ENCODE measurements at regions not wholly inside any gene's neighbourhood (a gene's known extent, or its start where the extent isn't known, plus 50 kb on each side); places are given as distances from the start of the nearest gene placed in this dataset.
"Not testable (repeated sequence)": the region's sequence is repeated elsewhere in the genome, so short reads cannot be mapped to it uniquely, and the experiment has no call there.

DNA sequence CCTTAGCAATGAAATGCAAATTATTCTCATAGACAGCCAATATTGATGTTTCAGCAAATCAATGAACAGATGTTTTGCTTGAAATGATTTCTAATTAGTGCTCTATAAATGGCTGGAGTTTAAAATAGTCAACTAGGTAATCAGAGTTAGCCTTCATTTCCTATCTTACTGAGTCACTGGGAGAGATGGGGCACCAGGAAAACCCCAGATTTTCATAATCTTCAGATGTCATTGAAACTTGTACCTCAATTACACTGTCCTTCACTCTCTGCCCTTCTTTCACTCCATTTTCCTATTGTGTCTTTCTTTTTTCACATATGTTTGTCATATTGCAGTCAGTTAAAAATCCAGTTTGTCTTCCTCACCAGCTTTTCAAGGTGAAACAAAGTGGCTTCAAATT is 92.7 kb downstream of the C12orf75 start:
- no peak for DNase-seq

DNA sequence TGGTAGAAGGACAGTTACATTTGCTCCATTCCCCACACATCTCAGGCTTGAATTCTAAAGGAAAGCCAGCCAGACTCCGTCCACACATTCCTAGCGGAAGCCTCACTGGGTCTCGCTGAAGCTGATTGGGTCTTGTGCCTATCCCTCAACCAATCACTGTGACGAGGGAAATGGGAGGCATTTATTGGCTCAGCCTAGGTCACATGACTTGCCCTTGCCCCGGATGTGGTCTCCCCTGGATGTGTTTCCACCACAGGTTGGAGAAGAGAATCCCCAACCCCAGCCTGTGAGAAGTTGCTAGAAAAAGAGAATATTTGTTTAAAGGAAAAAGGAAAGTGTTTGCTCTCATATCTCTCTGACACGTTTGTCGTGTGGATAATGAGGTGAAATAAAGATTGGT is 93.4 kb downstream of the C12orf75 start:
- no peak for DNase-seq

DNA sequence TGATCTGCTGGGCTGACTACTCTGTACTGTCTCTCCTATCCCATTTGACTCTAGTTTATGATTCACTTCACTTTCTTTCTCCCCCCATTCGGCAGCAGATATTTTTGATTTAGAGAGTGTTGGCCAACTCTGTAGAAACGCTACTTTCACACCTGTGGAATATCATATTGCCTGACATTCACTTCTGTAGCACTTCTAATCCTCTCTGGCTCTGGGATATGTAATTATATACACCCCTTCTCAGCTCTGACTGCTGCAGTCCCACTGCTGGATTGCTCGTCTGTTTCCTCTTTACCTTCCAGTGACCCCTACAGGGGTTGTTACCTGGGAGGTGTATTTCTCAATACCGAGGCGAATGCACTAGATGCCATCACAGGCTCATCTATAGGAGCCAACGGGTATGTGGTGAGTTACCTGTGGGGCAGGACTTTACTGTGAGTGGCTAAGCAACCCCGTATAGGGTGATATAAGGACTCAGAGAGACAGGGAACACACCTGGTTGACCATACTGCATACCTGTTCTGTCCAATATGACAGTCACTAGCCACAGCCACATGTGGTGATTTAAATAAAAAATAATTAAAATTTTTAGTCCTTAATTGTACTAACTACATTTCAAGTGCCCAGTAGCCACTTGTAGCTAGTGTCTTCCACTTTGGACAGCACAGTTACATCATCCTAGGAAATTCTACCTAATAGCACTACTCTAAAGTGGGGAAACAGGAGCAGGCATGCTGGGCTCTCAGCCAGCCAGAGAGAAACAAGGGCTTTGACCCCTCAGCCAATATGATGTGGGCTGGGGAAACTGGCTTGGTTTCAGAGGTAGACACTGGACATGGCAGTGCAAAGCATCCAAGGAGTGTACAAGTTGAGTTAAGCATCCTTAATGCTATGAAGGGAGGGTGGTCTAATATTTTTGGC is 95.0 kb downstream of the C12orf75 start:
- DNase-seq = no peak

DNA sequence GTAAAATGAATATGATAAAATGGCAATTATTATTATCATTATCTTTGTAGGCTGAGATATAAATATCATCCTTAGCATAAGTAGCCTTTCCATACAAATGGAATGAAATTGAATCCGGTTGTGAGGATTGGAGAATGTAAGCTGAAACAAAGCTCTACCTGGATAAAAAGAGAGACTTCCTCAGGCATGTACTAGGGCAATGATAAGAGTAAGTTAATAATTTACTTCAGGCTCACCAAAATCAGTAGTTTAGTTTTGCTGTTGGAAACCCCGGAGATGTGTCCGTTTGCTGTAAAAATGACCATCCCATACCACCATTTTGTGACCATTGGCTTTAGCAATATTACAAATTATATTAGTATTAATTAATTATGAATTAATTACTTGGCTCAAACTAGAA is 96.3 kb downstream of the C12orf75 start:
- DNase-seq = no peak

DNA sequence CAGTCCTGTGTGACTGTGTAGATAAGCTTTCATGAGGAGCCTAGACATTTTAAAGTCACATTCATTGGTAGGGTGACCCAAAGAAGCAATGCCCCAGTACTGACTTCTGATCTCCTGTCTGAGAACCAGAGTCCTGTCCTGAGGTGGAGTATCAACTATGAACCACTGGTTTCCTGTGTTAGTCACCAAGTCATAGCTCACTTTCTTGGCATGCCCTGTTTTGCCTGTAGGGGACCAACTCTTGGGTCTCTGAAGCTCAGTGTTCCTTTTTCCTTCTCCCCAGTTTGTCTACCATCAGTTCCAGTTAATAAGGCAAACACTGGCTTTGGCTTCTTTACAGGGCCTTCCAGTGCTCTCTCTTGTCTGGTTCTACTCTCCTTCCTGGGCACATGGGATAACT is 97.4 kb downstream of the C12orf75 start:
- DNase-seq = peak; percentile 20

DNA sequence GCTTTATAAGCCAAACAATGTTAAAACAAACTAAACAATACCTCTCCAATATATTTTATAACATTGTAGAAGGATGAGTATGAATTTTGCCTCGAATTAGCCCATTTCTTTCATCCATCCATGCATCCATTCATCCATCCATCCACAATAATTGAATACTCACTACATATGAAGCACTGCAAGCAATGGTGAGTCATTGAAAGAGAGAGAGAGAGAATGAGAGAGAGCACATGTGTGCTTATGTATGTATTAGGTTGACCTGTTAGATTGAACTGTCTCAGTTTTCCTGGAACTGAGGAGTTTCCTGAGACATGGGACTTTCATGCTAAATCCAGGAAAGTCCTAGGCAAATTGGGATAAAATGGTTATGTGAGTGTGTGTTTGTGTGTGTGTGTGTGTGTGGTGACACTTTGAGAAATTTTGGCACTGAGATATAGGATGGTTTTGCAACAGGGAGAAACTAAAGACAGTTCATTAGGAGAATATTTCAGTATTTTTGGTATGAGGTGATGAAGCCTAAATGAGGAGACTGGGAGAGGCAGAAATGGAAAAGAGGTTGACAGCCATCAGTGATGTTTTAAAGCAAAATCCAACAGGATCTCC is 98.4 kb downstream of the C12orf75 start:
- no peak for DNase-seq

DNA sequence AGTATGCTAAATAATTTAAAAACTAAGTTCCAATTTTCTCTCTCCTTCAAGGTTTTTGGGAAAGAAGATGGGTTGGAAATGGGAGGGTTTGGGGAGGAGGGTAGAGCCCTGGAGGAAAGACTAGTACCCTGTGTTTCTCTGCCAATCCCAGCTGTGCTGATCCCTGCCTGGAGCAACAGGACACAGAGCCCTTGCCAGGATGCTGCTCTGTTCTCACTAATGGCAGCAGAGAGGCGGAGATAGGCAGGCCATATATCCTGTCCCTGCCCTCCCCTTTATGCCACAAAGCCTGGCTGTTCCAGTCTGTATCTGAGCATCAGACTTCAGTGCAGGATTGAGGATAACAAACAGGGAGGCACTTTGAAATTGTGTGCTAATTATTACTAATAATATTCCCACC is 99.0 kb downstream of the C12orf75 start:
- no peak for DNase-seq

DNA sequence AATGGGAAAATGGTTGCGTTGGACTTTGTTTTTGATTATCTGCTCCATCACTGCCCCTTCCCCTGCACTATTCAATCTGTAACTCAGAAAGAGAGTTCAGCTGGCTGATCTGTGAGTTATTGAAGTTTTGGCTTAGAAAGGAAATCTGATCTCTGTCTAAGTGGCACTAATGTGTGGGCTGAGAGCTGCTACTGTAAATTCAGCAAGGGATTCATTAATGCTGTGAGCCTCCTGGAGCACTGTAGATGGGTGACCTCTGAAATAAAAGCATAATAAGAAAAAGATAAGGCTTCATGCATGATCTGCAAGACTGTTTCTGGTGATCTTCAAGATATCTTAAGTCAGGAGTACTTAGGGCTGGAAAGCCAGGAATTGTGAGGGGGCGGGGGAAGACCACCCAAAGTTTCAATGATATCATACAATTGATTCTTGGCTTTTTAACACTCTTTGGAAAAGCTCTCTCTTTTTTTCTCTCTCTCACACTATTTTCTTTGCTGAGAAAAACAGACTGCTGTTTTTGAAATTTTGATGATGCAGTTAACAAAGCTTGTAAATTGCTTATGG is 101.1 kb downstream of the C12orf75 start:
- no peak for DNase-seq

DNA sequence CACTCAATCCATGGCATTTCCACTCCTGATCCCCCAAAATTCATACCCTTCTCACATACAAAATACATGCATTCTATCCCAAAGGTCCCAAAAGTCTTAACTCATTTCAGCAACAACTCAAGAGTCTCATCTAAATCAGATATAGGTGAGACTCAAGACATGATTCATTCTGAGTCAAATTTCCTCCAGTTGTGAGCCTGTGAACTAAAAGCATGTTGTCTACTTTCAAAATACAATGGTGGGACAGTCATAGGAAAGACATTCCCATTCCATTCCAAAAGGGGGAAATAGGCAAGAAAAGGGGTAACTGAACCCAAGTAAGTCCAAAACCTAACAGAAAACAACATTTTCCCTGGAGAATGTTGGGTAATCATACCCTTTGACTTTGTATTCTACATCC is 103.3 kb downstream of the C12orf75 start:
- peak; percentile 71 for DNase-seq

DNA sequence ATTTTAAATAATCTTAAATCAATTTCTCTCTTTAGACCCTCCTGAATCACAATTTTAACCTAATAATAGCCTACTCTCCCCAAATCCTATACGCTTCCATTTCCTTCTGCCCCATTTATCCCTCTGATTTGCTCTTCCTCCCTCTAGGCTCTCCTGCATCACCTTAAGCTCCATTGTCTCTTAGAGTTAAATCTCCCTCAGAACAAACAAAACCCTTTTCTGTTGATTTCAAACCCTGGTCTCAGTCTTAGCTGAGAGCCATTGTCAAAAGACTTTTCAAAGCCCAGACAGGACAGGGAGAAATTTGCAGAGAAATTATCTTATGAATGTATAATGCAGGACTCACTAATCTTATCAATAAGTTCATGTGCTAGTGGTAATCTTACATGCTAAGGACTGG is 106.1 kb downstream of the C12orf75 start:
- no peak for DNase-seq

DNA sequence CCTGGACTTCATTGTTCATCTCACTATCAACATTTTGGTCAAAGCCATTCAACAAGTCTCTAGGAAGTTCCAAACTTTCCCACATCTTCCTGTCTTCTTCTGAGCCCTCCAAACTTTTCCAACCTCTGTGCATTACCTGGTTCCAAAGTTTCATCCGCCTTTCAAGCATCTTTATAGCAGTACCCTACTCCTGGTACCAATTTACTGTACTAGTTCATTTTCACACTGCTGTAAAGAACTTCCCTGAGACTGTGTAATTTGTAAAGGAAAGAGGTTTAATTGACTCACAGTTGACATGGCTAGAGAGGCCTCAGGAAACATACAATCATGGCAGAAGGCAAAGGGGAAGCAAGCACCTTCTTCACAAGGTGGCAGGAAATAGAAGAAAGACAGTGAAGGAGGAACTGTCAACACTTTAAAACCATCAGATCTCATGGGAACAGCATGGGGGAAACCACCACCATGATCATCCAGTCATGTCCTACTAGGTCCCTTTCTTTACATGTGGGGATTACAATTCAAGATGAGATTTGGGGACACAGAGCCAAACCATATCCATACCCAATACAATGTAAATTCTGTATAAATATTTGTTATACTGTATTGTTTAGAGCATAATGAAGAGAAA is 109.7 kb downstream of the C12orf75 start:
- no peak for DNase-seq

DNA sequence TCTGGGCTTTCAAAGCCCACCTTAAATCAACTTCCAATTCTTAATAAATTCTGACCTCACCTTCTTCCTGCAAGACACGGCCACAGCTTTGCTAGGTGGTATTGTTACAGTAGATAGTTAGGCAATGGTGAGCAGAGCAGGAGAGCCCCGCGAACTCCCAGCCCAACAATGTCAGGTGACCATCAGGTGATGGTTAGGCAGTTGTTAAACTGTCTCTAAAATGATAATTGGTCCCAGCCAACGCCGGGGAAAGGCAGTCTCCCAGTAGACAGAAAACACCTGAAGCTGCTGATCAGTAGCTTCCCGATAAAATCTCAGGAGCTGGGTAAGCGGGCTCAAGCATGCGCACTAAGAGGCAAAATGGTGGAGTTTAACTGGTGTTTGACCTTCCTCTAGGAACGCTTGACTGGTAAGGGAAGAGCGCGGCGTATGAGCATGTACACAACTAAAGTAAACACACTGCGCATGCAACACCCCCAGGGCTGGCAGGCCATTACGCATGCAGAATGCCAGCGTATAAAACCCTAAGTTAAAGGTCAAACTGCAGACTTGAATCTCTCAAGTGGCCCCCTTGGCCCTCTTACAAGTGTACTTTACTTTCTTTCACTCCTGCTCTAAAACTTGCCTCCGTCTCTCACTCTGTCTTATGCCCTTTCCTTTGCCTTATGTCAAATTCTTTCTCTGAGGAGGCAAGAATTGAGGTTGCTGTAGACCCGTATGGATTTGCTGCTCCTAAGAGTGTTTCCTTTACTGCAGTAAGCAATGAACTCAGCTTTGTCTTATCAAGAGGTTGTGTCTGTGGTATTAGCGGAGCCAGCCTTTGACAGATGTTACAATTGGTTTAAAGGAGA is 113.5 kb downstream of the C12orf75 start:
- peak; percentile 72 for DNase-seq

DNA sequence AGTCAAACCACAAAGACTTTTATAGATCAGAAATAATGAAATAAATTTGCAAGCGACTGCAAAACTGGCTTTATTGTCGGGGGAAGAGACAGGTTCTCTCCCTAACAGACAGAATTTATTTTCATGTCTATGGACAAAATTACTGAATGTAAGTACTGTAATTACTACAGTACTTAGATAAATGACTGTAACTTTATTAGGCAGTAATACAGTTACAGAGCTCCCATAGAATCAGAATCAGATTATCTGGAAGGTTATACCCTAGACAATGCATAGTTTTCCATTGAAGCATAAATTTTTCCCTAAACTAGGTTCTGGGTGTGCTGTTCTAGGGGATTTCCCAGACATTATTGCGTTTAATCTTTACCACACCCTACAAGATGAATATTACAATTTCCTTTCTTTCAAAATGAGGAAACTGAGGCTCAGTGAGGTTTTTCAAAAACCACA is 114.2 kb downstream of the C12orf75 start:
- DNase-seq = peak; percentile 66

DNA sequence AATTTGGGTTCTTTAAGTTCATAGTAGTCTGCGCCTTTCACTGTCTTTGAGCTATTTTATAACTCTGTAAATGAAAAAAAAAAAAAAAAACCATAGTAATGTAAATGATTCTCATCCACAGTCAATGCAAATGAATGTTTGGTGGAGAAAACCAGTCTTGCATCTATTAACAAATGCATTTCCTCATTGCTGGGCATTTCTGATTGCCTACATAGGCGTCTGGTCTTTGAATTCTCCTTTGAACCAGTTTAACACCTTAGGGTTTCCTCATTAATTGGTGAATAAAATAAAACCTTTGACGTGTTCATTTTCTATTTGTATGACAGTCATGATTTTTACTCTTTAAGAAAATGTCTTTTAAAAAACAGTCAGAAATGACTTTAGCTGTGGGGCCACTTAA is 114.8 kb downstream of the C12orf75 start:
- DNase-seq = no peak

DNA sequence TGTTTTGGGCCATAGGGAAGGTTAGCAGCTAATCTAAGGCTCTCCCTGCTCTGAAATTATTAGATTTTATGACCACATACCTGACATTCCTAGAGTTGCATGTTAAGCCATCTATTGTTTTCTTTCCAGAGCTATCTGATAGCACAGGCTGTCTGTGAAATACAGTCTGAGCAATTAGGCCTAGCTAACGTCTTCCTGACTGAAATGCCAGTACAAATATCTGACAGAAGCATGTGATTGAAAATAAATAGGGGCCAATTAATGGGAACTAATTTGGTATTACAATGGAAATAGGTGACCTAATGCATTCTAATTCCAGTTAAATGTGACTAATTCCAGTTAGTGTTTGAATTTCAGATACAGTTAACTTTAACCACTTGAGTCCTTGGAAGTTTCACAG is 115.2 kb downstream of the C12orf75 start:
- DNase-seq = peak; percentile 83

DNA sequence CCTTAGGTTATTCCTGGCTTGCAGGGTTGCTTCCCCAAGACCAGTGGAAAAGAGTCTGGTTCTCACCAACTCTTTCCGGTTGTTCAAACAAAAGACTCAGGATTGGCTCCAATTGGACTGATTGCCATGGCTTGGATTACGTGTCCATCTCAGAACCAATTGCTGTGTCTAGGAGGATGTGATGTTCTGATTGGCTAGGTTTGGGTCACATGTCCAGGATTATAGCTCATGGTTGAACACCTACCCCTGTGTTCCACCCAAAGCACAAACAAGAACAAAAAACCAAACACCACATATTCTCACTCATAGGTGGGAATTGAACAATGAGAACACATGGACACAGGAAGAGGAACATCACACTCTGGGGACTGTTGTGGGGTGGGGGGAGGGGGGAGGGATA is 116.0 kb downstream of the C12orf75 start:
- DNase-seq = not testable (repeated sequence)

DNA sequence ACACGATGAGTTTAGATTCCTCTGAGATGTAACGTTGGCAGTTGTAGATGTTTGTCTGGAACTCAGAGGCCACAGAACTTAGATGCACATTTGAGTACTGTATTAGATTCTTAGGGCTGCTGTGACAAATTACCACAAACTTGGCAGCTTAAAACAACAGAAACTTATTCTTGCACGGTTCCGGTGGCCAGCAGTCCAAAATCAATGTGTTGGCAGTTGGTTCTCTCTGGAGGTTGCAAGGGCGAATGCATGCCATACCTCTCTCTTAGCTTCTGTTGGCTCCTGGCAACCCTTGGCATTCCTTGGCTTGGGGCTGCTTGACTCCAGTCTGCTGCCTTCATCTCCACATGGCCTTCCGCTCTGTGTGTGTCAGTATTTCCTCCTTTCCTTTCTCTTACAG is 118.9 kb downstream of the C12orf75 start:
- DNase-seq = no peak

DNA sequence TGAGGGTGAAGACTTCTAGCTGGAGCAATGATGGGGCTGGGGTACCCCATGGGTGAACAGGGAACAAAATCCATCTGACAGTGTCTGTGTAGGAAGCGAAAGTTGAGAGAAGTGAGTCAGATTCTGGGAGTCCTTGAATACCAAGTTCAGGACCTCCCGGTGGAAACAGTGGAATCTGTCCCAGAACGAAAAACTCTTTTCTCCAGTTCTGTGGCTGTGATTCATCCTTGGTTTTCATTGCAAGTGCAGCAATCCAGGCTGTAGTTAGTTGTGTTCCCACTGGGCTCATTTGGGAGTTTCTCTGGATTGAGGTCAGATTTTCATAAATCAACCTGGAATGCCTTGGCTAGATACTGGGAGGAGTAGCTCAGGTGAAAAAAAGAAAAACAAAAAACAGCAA is 120.7 kb downstream of the C12orf75 start:
- DNase-seq = peak; percentile 89

DNA sequence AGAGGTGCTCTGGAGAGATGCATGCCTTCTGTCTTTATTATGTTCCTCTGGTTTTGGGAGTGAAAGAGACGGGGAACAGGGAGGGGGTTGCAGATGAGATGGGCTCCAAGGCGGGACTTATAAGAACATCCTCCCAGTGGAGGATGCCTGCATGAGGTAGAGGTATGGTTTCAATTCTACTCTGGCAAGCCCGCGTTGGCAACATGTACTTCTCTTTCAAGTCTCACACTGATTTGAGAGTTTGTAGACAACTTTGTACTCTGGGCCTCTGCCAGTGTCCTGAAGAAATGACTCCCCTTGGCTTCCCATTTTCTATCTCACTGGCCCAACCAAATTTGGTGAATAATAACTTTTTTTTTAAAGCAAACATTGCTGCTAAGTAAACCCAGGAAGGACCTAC is 121.3 kb downstream of the C12orf75 start:
- no peak for DNase-seq

DNA sequence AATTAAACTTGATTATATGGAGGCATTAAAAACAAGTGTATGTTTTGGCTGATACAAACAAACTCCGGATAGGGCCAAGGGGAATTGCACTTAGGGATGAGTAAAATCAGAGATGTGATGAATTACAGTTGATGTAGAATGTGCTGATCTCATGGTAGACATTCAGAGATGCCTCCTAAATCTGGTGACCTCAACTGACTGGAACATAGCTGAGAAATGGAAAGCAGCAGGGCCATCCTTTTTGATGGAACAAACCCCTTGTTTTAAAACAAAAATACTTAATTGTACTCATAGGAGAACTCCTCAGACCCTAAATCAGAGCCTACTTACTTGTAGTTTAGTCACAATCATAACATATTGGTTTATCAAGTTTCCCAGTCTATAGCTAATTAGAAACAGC is 122.8 kb downstream of the C12orf75 start:
- no peak for DNase-seq

DNA sequence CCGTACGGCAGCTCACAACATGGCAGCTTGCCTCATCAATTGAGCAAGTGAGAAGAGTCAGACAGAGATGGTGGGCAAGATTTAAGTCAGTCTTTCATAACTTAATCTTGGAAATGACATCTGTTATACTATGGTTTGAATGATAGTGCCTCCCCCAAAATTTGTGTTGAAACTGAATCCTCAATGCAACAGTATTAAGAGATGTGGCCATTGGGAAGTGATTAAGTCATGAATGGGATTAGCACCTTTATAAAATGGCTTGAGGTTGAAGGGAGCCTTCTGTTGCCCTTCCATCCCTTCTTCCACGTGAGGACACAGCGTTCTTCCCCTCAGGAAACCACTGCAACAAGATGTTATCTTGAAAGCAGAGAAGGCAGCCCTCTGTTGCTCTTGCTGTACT is 124.2 kb downstream of the C12orf75 start:
- no peak for DNase-seq

DNA sequence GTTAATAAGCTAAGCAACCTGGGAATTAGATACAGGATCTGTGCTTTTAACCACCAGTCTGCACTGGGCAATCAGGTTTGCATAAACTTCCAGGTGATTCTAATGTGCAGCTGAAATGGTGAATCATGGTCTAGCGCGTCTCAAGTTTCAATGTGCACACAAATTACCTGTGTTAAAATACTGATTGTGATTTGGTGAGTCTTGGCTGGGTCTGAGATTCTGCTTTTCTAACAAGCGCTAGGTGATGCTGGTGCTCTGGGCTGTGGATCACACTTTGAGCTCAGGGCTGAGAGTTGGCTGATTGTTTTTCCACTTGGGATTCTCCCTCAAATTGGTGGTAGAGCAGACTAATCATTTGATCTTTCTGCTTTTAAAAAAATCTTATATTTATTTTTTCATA is 124.8 kb downstream of the C12orf75 start:
- no peak for DNase-seq

DNA sequence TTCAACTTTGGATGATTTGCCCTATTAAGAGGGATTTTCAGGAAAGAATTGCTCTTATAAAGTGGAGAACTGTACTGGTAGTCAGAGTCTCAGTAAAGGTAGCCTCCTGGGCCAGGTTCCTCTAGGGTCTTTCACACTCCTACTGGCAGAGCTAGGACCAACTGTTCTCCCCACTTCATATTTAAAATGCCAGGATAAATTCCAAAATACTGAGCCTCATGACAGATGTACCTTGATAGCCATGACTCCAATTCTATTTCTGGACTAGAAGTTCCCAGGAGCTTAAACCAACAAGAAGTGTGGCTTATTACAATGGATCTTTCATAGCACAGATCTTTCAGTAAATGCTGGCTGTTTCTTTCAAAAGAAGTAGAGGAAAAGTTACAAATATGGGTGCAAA is 126.5 kb downstream of the C12orf75 start:
- no peak for DNase-seq

Data from NCI-H226 (cell line).